Body of pancreas (tissue), 4 donors: ENCODE measurements at regions not wholly inside any gene's neighbourhood (a gene's known extent, or its start where the extent isn't known, plus 50 kb on each side); places are given as distances from the start of the nearest gene placed in this dataset.

Experiments used
- POLR2A ChIP-seq, 3 donors: fragments of 450-650 bp; IDR thresholded peaks; one replicate each; pipeline ENCODE4 v1.6.1; 2016; ENCODE audit warnings: antibody characterized with exemption in 3 of 3, mild to moderate bottlenecking in 2 of 3
- TF ChIP-seq, protein P1 (sequence below), 7 experiments: fragments of 450-650 bp in 4 of 7; fragments of 200-600 bp in 3 of 7; sonication (generic) in 3 of 7; IDR thresholded peaks; one replicate each; pipeline ENCODE4 v1.5.1; 2016 to 2019; ENCODE audit warnings: antibody characterized with exemption in 7 of 7

DNA sequence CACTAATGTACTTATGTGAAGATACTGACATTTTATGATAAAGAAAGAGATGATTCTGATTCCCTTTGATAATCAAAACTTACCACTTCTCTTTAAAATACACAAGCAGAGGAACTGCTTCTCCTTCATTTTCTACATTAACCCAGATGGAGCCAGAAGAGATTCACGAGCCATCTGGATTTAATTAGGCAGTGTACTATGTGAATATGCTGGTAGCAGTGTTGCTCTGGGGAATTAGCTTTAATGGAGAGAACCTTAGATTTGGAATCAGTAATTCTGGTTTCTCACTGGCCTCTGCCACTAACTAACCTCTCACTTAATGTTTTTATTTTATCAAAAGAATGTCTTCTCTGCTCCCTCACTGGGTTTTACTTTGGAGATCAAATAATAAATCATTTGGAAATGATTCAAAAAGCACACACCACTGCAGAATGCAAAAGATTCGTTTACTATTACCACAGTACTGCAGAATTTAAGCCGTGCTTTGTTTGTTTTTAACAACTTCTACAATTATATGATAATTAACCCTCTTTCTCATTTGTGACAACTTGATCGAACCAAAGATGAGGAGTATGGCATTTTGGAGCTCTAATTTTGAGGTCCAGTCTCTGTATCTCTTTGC is 77.5 kb upstream of the PHYHIPL start:
- no peak for TF ChIP-seq POLR2A (IDR thresholded peaks at IDR 0.05)
- TF ChIP-seq, protein P1, sequence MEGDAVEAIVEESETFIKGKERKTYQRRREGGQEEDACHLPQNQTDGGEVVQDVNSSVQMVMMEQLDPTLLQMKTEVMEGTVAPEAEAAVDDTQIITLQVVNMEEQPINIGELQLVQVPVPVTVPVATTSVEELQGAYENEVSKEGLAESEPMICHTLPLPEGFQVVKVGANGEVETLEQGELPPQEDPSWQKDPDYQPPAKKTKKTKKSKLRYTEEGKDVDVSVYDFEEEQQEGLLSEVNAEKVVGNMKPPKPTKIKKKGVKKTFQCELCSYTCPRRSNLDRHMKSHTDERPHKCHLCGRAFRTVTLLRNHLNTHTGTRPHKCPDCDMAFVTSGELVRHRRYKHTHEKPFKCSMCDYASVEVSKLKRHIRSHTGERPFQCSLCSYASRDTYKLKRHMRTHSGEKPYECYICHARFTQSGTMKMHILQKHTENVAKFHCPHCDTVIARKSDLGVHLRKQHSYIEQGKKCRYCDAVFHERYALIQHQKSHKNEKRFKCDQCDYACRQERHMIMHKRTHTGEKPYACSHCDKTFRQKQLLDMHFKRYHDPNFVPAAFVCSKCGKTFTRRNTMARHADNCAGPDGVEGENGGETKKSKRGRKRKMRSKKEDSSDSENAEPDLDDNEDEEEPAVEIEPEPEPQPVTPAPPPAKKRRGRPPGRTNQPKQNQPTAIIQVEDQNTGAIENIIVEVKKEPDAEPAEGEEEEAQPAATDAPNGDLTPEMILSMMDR (IDR thresholded peaks at IDR 0.05) = no peak
